Right lobe of liver (tissue), 4 donors: ENCODE measurements at regions not wholly inside any gene's neighbourhood (a gene's known extent, or its start where the extent isn't known, plus 50 kb on each side); places are given as distances from the start of the nearest gene placed in this dataset.

Experiments
- POLR2A ChIP-seq: fragments of 450-650 bp; IDR thresholded peaks from one replicate; pipeline ENCODE4 v1.6.1; 2017; ENCODE audit warnings: antibody characterized with exemption, mild to moderate bottlenecking
- TF ChIP-seq, protein P1 (sequence below), 4 donors: fragments of 200-600 bp in 3 of 4; fragments of 450-650 bp in 1 of 4; IDR thresholded peaks; one replicate each; pipeline versions ENCODE4 v1.5.1 to v1.8.0; 2016 to 2022; ENCODE audit warnings: antibody characterized with exemption in 4 of 4, mild to moderate bottlenecking in 2 of 4
- donor health status: DM: no; HTN: no; CAD: no.
- donor health status: DM: no; HTN: no; CAD: no.
- donor health status: DM: no; HTN: yes; CAD: no.

DNA sequence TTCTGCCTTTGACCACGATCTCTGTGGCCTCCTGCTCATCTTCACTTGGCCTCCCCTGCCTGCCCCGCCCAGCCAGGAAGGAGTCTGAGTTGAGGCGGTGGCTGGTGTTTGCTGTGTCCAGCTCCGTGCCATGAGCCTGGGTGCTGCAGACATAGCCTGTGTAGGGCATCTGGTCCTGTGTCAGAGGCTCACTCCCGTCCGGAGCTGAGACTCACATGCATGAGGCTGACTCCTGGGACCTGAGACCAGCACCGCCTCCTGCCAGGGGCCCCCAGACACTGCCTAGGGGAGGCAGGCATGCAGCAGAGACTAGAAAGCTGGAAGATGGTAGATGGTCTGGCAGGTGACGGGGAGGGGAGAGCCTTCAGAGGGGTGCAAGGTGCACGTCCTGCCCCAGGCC is 52.2 kb upstream of the TTC34 start:
- TF ChIP-seq, protein P1, sequence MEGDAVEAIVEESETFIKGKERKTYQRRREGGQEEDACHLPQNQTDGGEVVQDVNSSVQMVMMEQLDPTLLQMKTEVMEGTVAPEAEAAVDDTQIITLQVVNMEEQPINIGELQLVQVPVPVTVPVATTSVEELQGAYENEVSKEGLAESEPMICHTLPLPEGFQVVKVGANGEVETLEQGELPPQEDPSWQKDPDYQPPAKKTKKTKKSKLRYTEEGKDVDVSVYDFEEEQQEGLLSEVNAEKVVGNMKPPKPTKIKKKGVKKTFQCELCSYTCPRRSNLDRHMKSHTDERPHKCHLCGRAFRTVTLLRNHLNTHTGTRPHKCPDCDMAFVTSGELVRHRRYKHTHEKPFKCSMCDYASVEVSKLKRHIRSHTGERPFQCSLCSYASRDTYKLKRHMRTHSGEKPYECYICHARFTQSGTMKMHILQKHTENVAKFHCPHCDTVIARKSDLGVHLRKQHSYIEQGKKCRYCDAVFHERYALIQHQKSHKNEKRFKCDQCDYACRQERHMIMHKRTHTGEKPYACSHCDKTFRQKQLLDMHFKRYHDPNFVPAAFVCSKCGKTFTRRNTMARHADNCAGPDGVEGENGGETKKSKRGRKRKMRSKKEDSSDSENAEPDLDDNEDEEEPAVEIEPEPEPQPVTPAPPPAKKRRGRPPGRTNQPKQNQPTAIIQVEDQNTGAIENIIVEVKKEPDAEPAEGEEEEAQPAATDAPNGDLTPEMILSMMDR (IDR thresholded peaks at IDR 0.05): no peak
- no peak for TF ChIP-seq POLR2A
